ENCODE measurements at regions not wholly inside any gene's neighbourhood (a gene's known extent, or its start where the extent isn't known, plus 50 kb on each side); places are given as distances from the start of the nearest gene placed in this dataset.

- TF ChIP-seq CTCF (IDR thresholded peaks at IDR 0.05) = no peak
- TF ChIP-seq POLR2A (IDR thresholded peaks at IDR 0.05) = no peak
These were observed 701.1 kb upstream of the ZEB2 start for GRCh38 chr2:145221032-145221431.

Measured in Peyer's patch (tissue), 4 donors.